ENCODE measurements at regions not wholly inside any gene's neighbourhood (a gene's known extent, or its start where the extent isn't known, plus 50 kb on each side); places are given as distances from the start of the nearest gene placed in this dataset.
"Not testable (repeated sequence)": the region's sequence is repeated elsewhere in the genome, so short reads cannot be mapped to it uniquely, and the experiment has no call there.

DNA sequence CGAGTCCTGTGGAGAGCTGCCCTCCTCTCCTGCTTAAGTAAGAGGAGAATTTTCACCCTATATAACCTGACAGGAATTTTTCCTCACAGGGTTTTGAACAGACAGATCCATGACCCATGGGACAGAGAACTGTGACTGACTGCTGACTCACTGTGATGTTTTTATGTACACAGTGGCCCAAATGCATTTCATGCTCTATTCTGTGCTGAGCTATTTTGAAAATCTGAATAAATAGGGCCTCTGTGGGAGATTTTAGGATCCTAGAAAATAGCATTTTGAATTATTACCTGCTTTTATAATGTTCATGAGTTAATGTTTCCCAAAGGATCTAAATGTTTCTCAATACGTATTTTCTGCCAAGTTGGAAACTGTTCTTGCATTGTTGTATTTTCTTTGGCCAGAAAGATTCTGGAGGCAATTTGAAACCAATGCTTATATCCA, 577.4 kb downstream of the HTR1B start:
- H3K36me3 Mint-ChIP-seq (ENCODE audit: low read depth) = no peaks in the 10 kb centered on the region
- H3K4me3 Mint-ChIP-seq = no peak overlapping the region
- no peak for DNase-seq
- no peaks in the 10 kb centered on the region for H3K4me1 Mint-ChIP-seq
- H3K9me3 Mint-ChIP-seq = peaks cover 5% of the 10 kb centered on the region
- no peak overlapping the region for H3K27ac Mint-ChIP-seq
- intact Hi-C loops (cut with micrococcal nuclease) = no loop called here
- no peaks in the 10 kb centered on the region for H3K27me3 Mint-ChIP-seq

DNA sequence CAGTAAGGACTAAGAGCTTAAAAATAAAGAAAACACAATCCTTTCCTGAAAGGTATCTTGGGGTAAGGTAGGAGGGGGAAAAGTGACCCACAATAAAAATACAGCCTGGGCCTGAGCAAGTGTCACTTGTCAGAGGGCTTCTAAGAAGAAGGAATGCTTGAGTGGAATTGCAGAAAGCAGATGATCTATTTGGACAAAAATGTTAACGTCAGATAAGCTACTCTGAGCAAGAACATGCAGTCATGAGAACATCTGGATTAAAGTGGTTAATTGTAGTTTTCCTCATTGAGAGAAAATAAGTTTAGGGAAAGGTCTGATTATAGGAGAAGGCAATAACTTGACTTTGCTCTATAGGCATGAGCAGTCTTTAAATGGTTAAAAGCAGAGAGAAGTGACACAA, 581.9 kb downstream of the HTR1B start:
- H3K4me3 Mint-ChIP-seq = no peak overlapping the region
- no peak overlapping the region for H3K27ac Mint-ChIP-seq
- H3K9me3 Mint-ChIP-seq = peaks cover 5% of the 10 kb centered on the region
- intact Hi-C loops (cut with micrococcal nuclease) = no loop called here
- H3K36me3 Mint-ChIP-seq (ENCODE audit: low read depth) = no peaks in the 10 kb centered on the region
- no peaks in the 10 kb centered on the region for H3K4me1 Mint-ChIP-seq
- no peaks in the 10 kb centered on the region for H3K27me3 Mint-ChIP-seq
- no peak for DNase-seq

DNA sequence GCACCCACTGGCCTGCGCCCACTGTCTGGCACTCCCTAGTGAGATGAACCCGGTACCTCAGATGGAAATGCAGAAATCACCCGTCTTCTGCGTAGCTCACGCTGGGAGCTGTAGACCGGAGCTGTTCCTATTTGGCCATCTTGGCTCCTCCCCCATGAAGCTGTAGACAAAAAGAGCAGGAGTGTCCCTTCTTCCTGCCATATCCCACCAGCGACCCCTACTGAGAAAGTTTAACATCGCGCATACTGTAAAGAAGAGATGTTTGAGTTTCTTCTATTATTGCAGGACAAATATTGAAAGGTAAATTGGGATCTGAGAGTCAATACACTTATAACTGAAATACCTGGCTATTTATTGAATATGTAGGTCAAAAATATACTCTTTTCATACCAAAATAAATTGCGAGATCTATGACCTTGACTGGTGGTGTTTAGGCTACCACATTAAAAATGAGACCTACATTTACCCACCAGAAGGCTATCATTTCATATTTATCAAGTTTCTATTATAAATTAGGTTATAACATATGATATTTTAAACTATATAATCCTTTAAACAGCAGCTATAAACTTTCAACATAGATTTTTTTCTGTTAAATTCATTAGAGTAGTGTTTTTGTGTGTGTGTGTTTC, 586.3 kb downstream of the HTR1B start:
- DNase-seq = peak; percentile 56
- H3K36me3 Mint-ChIP-seq (ENCODE audit: low read depth) = no peaks in the 10 kb centered on the region
- H3K4me3 Mint-ChIP-seq = peak overlapping the region; percentile 35
- intact Hi-C loops (cut with micrococcal nuclease) = no loop called here
- no peaks in the 10 kb centered on the region for H3K27me3 Mint-ChIP-seq
- H3K27ac Mint-ChIP-seq = no peak overlapping the region
- no peaks in the 10 kb centered on the region for H3K4me1 Mint-ChIP-seq
- H3K9me3 Mint-ChIP-seq = no peaks in the 10 kb centered on the region

GRCh38 chr6:76876430-76876829, 586.9 kb downstream of the HTR1B start:
- H3K4me1 Mint-ChIP-seq; H3K4me3 Mint-ChIP-seq; H3K9me3 Mint-ChIP-seq; DNase-seq; H3K27ac Mint-ChIP-seq; H3K36me3 Mint-ChIP-seq (ENCODE audit: low read depth); H3K27me3 Mint-ChIP-seq; intact Hi-C loops (cut with micrococcal nuclease): not testable (repeated sequence)

GRCh38 chr6:76867182-76867581, 596.1 kb downstream of the HTR1B start:
- intact Hi-C loops (cut with micrococcal nuclease) = no loop called here
- Mint-ChIP-seq H3K27ac (no peak overlapping the region), H3K4me1 (no peaks in the 10 kb centered on the region), H3K9me3 (no peaks in the 10 kb centered on the region), H3K27me3 (no peaks in the 10 kb centered on the region), H3K4me3 (no peak overlapping the region), H3K36me3 (ENCODE audit: low read depth) (no peaks in the 10 kb centered on the region)
- DNase-seq = no peak

GRCh38 chr6:76866091-76866915, 597.0 kb downstream of the HTR1B start:
- Mint-ChIP-seq H3K36me3 (ENCODE audit: low read depth) (no peaks in the 10 kb centered on the region), H3K27ac (no peak overlapping the region), H3K27me3 (no peaks in the 10 kb centered on the region), H3K4me3 (no peak overlapping the region), H3K9me3 (no peaks in the 10 kb centered on the region), H3K4me1 (no peaks in the 10 kb centered on the region)
- DNase-seq = no peak
- intact Hi-C loops (cut with micrococcal nuclease) = no loop called here

GRCh38 chr6:76862936-76863335, 600.4 kb downstream of the HTR1B start:
- Mint-ChIP-seq H3K27ac (no peak overlapping the region), H3K4me3 (no peak overlapping the region), H3K4me1 (no peaks in the 10 kb centered on the region), H3K9me3 (no peaks in the 10 kb centered on the region), H3K27me3 (no peaks in the 10 kb centered on the region), H3K36me3 (ENCODE audit: low read depth) (no peaks in the 10 kb centered on the region)
- DNase-seq = no peak
- intact Hi-C loops (cut with micrococcal nuclease) = no loop called here

DNA sequence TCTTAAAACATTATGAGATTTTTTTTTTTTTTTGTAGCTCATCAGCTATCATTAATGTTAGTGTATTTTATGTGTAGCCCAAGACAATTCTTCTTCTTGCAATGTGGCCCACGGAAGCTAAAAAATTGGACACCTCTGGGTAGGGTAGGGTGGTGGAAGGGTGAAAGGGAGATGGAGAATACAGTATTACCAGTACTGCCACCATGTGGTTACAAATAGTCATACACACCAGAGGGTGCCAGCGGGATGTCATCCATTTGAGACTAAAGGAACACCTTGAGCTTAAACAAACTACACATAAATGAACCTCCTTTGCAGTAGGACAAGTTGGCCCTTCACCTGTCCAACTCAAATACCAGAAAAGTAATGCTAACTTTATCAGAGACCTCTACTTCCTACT, 601.9 kb downstream of the HTR1B start:
- Mint-ChIP-seq H3K27ac (no peak overlapping the region), H3K4me1 (no peaks in the 10 kb centered on the region), H3K27me3 (no peaks in the 10 kb centered on the region), H3K9me3 (no peaks in the 10 kb centered on the region), H3K36me3 (ENCODE audit: low read depth) (no peaks in the 10 kb centered on the region), H3K4me3 (no peak overlapping the region)
- intact Hi-C loops (cut with micrococcal nuclease) = no loop called here
- DNase-seq = no peak

DNA sequence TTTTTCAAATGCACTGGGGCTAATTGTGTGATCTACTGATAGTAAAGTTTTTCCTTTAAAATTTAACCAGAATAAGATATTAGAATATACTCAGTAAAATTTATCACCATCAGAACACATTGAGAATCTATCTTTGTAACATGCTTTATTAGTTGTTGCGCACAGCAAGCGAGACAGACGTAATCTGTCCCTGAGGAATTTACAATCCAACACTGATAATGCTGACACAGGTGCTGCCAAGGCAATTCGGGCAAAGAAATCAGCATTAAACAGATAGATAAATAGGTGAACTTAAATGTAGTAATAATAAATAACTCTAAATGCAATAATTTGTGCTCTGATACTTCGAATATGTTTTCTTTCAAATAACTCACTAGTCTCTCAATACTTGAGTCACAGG, 607.2 kb downstream of the HTR1B start:
- H3K4me1 Mint-ChIP-seq = no peaks in the 10 kb centered on the region
- H3K27ac Mint-ChIP-seq = no peak overlapping the region
- no peaks in the 10 kb centered on the region for H3K9me3 Mint-ChIP-seq
- no peak overlapping the region for H3K4me3 Mint-ChIP-seq
- intact Hi-C loops (cut with micrococcal nuclease) = no loop called here
- no peaks in the 10 kb centered on the region for H3K36me3 Mint-ChIP-seq (ENCODE audit: low read depth)
- no peaks in the 10 kb centered on the region for H3K27me3 Mint-ChIP-seq
- no peak for DNase-seq

DNA sequence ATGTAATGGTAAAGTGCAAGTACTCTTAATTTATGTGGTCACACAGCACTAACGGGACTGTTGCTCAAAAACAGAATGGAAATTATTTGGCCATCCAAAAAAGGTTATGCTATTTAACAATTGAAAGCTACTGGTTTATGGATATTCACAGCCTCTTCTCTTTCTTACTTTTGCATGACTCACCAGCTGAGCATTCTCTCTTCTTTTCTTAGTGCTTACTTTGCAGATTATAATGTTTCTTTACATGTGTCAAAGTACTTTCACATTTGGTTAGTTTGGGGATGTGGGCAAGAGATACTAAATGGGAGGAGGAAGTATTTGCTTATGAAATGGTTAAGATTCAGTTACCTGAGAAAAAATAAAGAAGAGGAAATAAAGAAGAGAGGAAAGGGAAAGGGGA, 610.5 kb downstream of the HTR1B start:
- H3K9me3 Mint-ChIP-seq = no peaks in the 10 kb centered on the region
- H3K4me1 Mint-ChIP-seq = no peaks in the 10 kb centered on the region
- intact Hi-C loops (cut with micrococcal nuclease) = no loop called here

GRCh38 chr6:76849274-76849970, 613.9 kb downstream of the HTR1B start:
- intact Hi-C loops (cut with micrococcal nuclease); H3K9me3 Mint-ChIP-seq; H3K4me3 Mint-ChIP-seq; DNase-seq; H3K27ac Mint-ChIP-seq; H3K27me3 Mint-ChIP-seq; H3K4me1 Mint-ChIP-seq; H3K36me3 Mint-ChIP-seq (ENCODE audit: low read depth): not testable (repeated sequence)

More for the DNA sequence above, 610.5 kb downstream of the HTR1B start:
- no peaks in the 10 kb centered on the region for H3K36me3 Mint-ChIP-seq (ENCODE audit: low read depth)
- H3K27ac Mint-ChIP-seq = no peak overlapping the region
- no peaks in the 10 kb centered on the region for H3K27me3 Mint-ChIP-seq
- H3K4me3 Mint-ChIP-seq = no peak overlapping the region
- no peak for DNase-seq

GRCh38 chr6:76843054-76843822, 620.1 kb downstream of the HTR1B start:
- no peaks in the 10 kb centered on the region for H3K4me1 Mint-ChIP-seq
- no peak for DNase-seq
- no peaks in the 10 kb centered on the region for H3K27me3 Mint-ChIP-seq
- no peak overlapping the region for H3K27ac Mint-ChIP-seq
- H3K36me3 Mint-ChIP-seq (ENCODE audit: low read depth) = no peaks in the 10 kb centered on the region
- no peak overlapping the region for H3K4me3 Mint-ChIP-seq
- intact Hi-C loops (cut with micrococcal nuclease) = no loop called here
- peaks cover 6% of the 10 kb centered on the region for H3K9me3 Mint-ChIP-seq

GRCh38 chr6:76840865-76841264, 622.4 kb downstream of the HTR1B start:
- Mint-ChIP-seq H3K9me3 (no peaks in the 10 kb centered on the region), H3K4me1 (no peaks in the 10 kb centered on the region), H3K27me3 (no peaks in the 10 kb centered on the region), H3K27ac (no peak overlapping the region), H3K4me3 (no peak overlapping the region), H3K36me3 (ENCODE audit: low read depth) (no peaks in the 10 kb centered on the region)
- no peak for DNase-seq
- intact Hi-C loops (cut with micrococcal nuclease) = no loop called here

Measured in activated CD4-positive, alpha-beta T cell treated with anti-CD3 and anti-CD28 coated beads, Interleukin-2, amount 10 ng/mL, durations not matched to agents 24 days and 14 days (primary cell).